ENCODE measurements at regions not wholly inside any gene's neighbourhood (a gene's known extent, or its start where the extent isn't known, plus 50 kb on each side); places are given as distances from the start of the nearest gene placed in this dataset.

DNA sequence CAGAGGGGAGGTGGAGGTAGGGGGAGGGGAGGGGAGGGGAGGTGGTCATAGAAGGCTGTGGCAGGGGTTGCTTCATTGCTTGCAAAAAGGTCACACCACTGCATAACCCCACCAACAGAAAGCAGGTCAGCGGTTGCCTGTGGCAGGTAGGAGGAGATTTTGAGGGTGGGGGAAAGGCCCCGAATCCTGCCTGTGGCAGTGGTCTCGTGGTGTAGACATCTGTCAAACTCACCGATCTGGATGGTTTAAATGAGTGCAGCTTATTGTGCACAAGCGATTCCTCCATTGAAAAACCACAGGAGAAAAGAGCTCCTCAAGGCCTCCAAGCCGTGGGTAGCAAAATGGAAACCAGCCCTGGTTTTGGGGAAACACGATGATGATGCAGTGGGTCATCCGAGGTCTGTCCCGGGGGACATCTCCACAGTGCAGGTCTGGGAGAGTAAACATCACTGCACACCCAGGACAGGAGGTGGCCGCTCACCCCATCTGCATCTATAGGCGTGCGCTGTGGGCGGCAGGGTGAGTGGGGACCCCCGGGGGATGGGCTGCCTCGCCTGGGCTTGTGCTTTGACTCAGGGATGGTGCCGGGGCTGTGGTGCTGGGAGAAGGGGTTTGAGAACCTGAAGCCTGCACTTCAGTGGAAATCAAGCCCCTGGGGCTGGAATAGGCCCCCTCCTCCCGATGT lies 112.3 kb downstream of the CRYAA start:
- Histone ChIP-seq H3K36me3 (no peaks in the 10 kb centered on the region), H3K4me1 (peaks cover 13% of the 10 kb centered on the region), H3K4me3 (ENCODE audit: low read depth, low read length) (no peak overlapping the region), H3K9me3 (no peaks in the 10 kb centered on the region), H3K27me3 (no peaks in the 10 kb centered on the region)
- TF ChIP-seq, protein P1, sequence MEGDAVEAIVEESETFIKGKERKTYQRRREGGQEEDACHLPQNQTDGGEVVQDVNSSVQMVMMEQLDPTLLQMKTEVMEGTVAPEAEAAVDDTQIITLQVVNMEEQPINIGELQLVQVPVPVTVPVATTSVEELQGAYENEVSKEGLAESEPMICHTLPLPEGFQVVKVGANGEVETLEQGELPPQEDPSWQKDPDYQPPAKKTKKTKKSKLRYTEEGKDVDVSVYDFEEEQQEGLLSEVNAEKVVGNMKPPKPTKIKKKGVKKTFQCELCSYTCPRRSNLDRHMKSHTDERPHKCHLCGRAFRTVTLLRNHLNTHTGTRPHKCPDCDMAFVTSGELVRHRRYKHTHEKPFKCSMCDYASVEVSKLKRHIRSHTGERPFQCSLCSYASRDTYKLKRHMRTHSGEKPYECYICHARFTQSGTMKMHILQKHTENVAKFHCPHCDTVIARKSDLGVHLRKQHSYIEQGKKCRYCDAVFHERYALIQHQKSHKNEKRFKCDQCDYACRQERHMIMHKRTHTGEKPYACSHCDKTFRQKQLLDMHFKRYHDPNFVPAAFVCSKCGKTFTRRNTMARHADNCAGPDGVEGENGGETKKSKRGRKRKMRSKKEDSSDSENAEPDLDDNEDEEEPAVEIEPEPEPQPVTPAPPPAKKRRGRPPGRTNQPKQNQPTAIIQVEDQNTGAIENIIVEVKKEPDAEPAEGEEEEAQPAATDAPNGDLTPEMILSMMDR (IDR thresholded peaks at IDR 0.05; ENCODE audit: low read depth, low read length): no peak
- DNase-seq: peak; percentile 16

- DNase-seq: peak; percentile 9
- Histone ChIP-seq H3K4me3 (ENCODE audit: low read depth, low read length) (no peak overlapping the region), H3K27me3 (no peaks in the 10 kb centered on the region), H3K36me3 (no peaks in the 10 kb centered on the region), H3K4me1 (peaks cover 20% of the 10 kb centered on the region), H3K9me3 (no peaks in the 10 kb centered on the region)
- TF ChIP-seq, protein P1 (IDR thresholded peaks at IDR 0.05; ENCODE audit: low read depth, low read length): no peak
These were observed 110.7 kb downstream of the CRYAA start for GRCh38 chr21:43279578-43279894.

- Histone ChIP-seq H3K4me1 (peaks cover 22% of the 10 kb centered on the region), H3K27me3 (no peaks in the 10 kb centered on the region), H3K9me3 (no peaks in the 10 kb centered on the region), H3K4me3 (ENCODE audit: low read depth, low read length) (no peak overlapping the region), H3K36me3 (no peaks in the 10 kb centered on the region)
- TF ChIP-seq, protein P1 (IDR thresholded peaks at IDR 0.05; ENCODE audit: low read depth, low read length): no peak
- peak; percentile 8 for DNase-seq
These were observed 110.2 kb downstream of the CRYAA start for GRCh38 chr21:43278766-43279577.

- Histone ChIP-seq H3K9me3 (no peaks in the 10 kb centered on the region), H3K27me3 (no peaks in the 10 kb centered on the region), H3K4me1 (peaks cover 24% of the 10 kb centered on the region), H3K4me3 (ENCODE audit: low read depth, low read length) (peak overlapping the region; percentile 35), H3K36me3 (no peaks in the 10 kb centered on the region)
- DNase-seq: no peak
- TF ChIP-seq, protein P1 (IDR thresholded peaks at IDR 0.05; ENCODE audit: low read depth, low read length): no peak
These were observed 109.6 kb downstream of the CRYAA start for GRCh38 chr21:43278359-43278758.

- peaks cover 31% of the 10 kb centered on the region for H3K4me1 ChIP-seq
- no peaks in the 10 kb centered on the region for H3K36me3 ChIP-seq
- peak; percentile 54 for DNase-seq
- no peaks in the 10 kb centered on the region for H3K27me3 ChIP-seq
- TF ChIP-seq, protein P1 (IDR thresholded peaks at IDR 0.05; ENCODE audit: low read depth, low read length): no peak
- H3K9me3 ChIP-seq: no peaks in the 10 kb centered on the region
- H3K4me3 ChIP-seq (ENCODE audit: low read depth, low read length): peak overlapping the region; percentile 35
These were observed 108.9 kb downstream of the CRYAA start for GRCh38 chr21:43277481-43278351.
